ENCODE measurements at regions not wholly inside any gene's neighbourhood (a gene's known extent, or its start where the extent isn't known, plus 50 kb on each side); places are given as distances from the start of the nearest gene placed in this dataset.

- TF ChIP-seq, protein P1, sequence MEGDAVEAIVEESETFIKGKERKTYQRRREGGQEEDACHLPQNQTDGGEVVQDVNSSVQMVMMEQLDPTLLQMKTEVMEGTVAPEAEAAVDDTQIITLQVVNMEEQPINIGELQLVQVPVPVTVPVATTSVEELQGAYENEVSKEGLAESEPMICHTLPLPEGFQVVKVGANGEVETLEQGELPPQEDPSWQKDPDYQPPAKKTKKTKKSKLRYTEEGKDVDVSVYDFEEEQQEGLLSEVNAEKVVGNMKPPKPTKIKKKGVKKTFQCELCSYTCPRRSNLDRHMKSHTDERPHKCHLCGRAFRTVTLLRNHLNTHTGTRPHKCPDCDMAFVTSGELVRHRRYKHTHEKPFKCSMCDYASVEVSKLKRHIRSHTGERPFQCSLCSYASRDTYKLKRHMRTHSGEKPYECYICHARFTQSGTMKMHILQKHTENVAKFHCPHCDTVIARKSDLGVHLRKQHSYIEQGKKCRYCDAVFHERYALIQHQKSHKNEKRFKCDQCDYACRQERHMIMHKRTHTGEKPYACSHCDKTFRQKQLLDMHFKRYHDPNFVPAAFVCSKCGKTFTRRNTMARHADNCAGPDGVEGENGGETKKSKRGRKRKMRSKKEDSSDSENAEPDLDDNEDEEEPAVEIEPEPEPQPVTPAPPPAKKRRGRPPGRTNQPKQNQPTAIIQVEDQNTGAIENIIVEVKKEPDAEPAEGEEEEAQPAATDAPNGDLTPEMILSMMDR (IDR thresholded peaks at IDR 0.05) = no peak
- no peak for TF ChIP-seq POLR2A (IDR thresholded peaks at IDR 0.05)
Observed at GRCh38 chr2:67131257-67131609, 265.9 kb upstream of the ETAA1 start.
